HG02884 (cell line): ENCODE measurements at regions not wholly inside any gene's neighbourhood (a gene's known extent, or its start where the extent isn't known, plus 50 kb on each side); places are given as distances from the start of the nearest gene placed in this dataset.

ENCODE experiments used
- ATAC-seq: cut with Tn5 transposase; IDR thresholded peaks from one replicate; pipeline ENCODE4 v1.9.1; 2021; ENCODE audit warnings: mild to moderate bottlenecking, moderate library complexity; ENCODE audit not compliant: unreplicated experiment

DNA sequence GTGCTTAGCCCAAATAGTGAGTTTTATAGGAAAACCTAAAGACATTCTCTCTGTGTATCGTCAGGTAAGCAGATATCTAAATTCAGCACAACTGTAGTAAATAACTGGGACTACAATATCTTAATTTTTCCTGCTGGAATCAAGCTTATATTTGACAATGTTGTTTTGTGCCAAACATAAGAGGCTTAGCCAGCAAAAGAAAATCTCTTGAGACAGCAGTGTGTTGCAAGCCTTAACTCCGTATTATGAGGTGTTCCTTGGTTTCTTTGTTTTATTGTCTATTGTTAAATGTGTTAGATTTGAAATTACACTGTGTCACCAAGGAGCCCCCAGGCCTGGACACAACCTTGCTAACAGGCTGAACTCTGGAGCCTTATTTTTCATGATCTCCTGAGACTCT lies 1570.6 kb upstream of the GOT2 start:
- no peak for ATAC-seq

DNA sequence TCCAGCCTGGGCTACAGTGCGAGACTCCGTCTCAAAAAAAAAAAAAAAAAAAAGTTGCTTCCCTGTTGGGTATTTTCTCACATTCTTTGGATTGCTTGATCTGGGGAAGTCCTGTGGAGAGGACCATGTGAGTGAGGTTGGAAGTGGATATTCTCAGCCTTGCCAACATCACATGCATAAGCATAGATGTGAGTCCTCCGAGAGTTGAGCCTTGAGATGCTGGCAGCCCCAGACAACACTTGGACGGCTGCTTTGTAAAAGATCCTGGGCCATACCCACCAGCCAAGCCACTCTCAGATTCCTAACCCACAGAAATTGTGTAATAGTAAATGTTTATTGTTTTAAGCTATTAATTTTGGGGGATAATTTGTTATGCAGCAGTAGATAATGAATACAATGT lies 1570.0 kb upstream of the GOT2 start:
- no peak for ATAC-seq

GRCh38 chr16:60302676-60303075 lies 1568.6 kb upstream of the GOT2 start:
- no peak for ATAC-seq

- ATAC-seq = no peak
Observed at GRCh38 chr16:60302261-60302660, 1568.1 kb upstream of the GOT2 start.

DNA sequence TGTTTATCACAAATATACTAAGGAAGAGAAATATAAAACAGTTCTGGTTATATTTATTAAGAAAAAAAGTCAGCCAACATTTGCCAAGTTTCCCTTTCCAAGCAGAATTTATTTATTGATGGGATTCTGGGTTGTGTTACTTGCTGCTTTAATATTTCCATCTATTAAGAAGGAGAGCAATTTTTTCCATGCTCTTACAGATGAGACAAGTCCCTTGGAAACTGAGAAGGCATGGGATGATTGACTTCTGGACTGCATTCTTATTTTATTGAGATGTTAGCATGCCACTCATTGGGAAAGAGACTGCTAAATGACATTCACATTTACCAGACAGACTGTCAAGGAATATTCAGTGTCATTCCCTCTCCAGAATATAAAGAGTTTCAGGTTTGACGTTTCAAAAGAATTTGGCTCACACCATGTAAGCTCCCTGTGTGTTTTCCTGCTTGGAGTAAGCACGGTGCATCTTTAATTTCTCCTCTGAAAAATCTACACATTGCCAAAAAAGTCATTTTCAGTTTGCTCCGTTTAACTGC lies 1565.2 kb upstream of the GOT2 start:
- ATAC-seq = no peak

- no peak for ATAC-seq
Observed at GRCh38 chr16:60295451-60295850, 1561.3 kb upstream of the GOT2 start.

DNA sequence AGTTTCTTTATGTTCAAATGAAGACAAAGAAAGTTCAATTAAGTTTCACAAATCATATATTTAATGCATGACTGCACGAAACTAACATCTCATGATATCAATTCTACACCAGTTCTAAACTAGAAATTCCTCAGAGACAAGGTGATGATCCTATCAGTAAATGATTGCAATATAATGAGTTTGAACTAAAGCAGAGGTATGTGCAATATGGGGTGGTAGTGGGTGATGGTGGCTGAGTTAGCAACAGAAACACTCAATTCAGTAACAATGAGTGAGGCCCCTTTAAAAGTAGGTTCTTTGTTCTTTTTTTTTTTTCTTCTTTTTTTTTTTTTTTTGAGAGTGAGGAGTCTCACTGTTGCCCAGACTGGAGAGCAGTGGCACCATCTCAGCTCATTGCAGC lies 1551.7 kb upstream of the GOT2 start:
- ATAC-seq = no peak

DNA sequence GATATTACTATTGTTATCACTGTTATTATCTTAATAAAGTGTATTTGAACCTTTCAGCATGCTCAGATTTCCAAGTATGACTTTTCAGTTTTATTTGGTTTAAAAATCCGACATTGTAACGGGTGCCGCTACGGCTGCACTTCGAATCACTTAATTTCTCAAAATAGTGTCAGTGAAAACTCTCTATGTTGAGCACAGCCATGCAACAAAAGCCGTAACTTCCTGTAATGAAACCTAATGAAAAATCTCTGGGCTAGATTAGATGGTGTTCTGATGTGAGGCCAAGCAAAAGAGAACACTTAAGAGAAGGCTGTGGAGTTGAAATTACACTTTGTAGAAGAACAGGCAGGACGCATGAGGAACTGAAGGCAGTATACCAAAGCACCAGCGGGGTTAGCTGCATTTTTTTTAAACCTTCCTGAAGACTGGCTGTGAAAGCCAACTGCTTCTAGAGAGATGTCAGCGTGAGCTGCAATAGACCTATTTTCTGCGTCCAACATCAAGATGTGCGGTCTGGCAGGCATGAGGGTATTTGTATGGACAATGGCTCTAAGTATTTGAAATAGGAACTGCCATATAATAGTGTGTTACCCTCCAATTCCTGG lies 1545.0 kb upstream of the GOT2 start:
- no peak for ATAC-seq

DNA sequence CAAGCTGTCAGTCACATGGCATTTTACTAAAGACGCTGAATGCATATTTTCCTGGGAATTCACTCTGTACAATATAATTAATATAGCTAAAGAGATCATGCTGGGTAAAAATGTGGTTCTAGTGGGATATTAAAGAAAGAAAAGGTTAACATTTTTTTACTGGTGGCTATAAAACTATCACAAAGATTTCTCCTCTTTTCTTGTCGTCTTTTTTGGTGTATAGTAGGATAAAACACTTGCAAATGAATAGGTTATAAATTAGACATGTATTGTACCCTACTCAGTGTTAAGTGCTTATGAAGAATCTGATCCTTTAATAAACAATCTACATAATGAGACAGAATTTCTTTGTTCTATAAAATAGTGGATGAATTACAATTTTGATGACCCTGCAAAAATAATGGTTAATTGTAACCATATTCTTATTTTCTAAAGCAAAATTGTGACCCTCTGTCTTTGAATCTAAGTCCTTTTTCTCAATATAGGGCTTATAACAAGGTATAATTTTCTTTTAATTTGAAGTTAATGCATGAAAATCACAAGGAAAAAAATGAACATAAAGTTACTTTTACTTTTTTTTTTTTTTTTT lies 1540.4 kb upstream of the GOT2 start:
- no peak for ATAC-seq

DNA sequence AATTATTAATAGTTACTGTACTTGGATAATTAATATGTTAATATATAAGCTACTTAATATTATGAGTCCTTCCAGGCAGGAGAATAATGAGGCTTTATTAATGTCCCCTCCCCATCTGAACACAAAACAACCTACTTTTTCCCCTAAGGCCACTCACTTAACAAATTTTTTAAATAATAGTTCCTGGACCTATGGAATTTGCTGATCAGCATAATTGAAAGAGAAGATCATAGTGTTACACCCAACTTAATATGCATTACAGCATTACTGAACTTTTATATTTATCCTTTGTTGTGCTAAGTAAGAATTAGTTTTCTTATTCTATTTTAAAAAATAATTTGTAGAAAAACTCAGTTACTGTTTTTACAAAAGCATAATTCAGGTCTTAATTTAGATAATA lies 1537.7 kb upstream of the GOT2 start:
- ATAC-seq = no peak

GRCh38 chr16:60271025-60271771 lies 1537.1 kb upstream of the GOT2 start:
- ATAC-seq = no peak

- no peak for ATAC-seq
Observed at GRCh38 chr16:60261425-60261824, 1527.3 kb upstream of the GOT2 start.

DNA sequence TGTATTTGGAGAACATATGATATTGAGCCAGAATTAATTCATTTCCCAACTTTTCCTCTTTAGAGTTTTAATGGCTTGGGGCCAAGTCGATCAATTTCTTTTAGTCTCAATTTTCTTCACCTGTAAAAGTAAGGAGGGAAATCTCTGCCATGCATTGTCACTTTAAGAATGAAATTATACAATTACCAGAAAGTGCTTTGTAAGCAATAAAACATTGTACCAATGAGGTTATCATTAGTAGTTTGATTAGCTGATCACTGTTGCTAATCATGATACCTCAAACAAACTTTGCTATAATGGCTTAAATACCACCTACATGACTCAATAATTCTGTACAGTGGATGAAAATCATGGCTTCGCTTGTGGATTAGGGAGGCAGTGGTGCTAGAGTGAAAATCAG lies 1525.8 kb upstream of the GOT2 start:
- no peak for ATAC-seq

DNA sequence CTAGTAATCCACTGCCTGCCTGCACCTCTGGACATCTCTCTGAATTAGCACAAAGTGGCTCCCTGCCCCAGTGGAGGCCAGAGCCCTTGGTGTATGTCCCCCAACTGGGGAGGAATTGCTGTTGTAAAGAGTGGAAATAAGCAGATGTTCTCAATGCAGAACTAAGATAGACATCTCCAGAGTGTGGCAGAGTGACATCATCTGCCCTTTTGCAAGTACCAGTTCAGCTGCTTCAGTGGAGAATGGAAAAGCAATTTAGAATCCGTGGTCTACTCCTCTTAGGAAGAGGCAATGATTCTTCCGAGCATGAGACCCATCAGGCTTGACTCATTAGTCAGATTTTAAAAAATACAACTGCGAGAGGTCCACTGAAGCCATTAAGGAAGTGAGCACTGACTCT lies 1512.0 kb upstream of the GOT2 start:
- ATAC-seq = no peak

DNA sequence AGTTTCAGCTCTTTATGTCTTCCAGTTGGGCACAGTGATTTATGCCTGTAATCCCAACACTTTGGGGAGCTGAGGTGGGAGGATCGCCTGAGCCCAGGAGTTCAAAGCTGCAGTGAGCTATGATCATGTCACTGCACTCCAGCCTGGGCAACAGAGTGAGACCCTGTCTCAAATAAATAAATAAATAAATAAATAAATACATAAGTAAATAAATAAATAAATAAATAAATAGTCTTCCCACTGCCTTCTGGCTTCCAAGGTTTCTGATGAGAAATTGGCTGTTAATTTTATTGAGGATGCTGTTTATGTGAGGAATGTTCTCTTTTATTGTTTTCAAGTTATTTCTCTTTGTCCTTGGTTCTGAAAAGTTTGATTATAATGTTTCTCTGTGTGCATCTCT lies 1507.6 kb upstream of the GOT2 start:
- no peak for ATAC-seq

- ATAC-seq = no peak
Observed at GRCh38 chr16:60230666-60231065, 1496.5 kb upstream of the GOT2 start.

DNA sequence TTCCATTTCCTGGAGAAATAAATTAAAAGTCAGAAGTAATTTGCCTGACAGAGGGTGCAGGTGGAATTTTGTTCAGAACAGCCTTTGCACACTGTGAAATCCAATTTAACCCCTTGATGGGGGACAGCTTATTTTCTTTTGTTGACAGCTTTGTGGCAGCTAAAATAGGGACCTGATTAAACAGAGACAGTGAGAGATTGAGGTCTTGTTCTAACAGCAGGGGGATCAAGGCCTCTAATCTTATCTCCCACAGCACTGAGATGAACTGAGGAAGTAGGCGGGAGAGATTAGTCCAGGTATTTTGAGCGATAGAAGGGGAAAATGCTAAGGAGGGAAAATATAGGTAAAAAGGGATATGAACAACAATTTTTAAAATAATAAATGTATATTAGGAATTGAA lies 1491.4 kb upstream of the GOT2 start:
- ATAC-seq = no peak

DNA sequence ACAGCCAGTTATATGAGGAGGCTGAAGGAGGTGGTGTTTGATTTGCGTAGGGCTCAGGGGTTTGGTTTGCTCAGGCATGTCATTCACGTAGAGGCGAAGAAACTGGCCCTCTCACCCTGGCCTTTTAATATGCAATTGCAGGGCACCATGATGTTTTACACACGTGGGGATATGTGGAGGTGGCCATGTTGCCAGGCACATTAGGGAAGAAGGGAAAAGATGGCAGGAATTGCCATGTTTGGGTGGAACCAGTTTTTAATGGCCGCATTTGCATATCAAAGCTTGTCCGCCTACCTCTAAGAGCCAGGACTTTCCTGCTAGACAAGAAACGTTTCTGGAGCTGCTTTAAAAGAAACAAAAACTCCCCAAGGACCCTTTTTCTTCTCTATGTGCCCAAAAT lies 1483.7 kb upstream of the GOT2 start:
- ATAC-seq = no peak

DNA sequence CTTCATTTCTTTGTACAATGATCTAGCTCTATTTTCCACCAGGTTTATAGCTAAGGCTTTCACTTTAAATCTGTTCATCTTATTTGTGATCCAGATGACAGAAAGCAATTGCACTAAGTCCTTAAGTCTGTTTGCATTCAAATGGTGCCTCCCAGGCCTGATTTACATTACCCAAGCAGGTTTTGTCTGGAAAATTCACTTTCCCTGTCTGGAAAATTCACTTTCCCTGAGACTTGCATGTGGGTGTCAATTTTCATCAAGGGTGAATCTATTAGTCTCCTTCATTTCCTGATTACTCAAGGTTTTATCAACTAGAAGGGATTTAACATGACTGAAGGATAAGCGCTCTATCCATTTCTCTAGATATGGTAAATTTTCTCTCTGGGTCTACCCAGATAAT lies 1480.2 kb upstream of the GOT2 start:
- ATAC-seq = no peak

DNA sequence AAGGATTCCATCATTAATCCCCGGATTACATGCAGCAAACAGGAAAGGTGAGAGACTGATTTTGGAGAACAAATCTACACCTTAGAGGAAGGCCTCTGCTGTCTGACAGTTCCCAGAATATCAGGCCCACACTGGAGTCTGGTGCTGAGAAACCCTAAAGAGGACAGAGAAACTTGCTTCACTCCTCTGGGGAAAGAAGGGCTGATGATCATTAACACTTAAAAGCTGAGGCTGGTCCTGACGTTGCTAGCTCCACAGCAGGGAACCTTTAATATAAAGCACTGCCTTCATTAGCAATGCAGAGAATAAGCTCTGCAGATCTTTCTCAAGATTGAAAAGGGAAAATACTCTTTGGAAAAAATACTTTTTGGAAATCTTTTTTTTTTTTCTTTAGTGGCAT lies 1472.4 kb upstream of the GOT2 start:
- no peak for ATAC-seq

GRCh38 chr16:60204181-60204580 lies 1470.1 kb upstream of the GOT2 start:
- no peak for ATAC-seq

GRCh38 chr16:60203525-60204124 lies 1469.5 kb upstream of the GOT2 start:
- ATAC-seq = no peak
